ENCODE measurements at regions not wholly inside any gene's neighbourhood (a gene's known extent, or its start where the extent isn't known, plus 50 kb on each side); places are given as distances from the start of the nearest gene placed in this dataset.

- no peak overlapping the region for H3K4me3 ChIP-seq (ENCODE audit: low read depth in 1 of 2, low read length in 2 of 2)
- H3K79me2 ChIP-seq (ENCODE audit: insufficient read depth, low read length) = no peaks in the 10 kb centered on the region
- H3K27ac ChIP-seq (ENCODE audit: low read length) = no peak overlapping the region
- no peak for DNase-seq
- no peak overlapping the region for H3K4me2 ChIP-seq (ENCODE audit: insufficient read depth, low read length)
- no peaks in the 10 kb centered on the region for H4K20me1 ChIP-seq (ENCODE audit: insufficient read depth, low read length)
- TF ChIP-seq, protein P1, sequence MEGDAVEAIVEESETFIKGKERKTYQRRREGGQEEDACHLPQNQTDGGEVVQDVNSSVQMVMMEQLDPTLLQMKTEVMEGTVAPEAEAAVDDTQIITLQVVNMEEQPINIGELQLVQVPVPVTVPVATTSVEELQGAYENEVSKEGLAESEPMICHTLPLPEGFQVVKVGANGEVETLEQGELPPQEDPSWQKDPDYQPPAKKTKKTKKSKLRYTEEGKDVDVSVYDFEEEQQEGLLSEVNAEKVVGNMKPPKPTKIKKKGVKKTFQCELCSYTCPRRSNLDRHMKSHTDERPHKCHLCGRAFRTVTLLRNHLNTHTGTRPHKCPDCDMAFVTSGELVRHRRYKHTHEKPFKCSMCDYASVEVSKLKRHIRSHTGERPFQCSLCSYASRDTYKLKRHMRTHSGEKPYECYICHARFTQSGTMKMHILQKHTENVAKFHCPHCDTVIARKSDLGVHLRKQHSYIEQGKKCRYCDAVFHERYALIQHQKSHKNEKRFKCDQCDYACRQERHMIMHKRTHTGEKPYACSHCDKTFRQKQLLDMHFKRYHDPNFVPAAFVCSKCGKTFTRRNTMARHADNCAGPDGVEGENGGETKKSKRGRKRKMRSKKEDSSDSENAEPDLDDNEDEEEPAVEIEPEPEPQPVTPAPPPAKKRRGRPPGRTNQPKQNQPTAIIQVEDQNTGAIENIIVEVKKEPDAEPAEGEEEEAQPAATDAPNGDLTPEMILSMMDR (IDR thresholded peaks at IDR 0.05; ENCODE audit: borderline replicate concordance, extremely low read depth, low read length, poor library complexity, severe bottlenecking) = no peak
- no peak for TF ChIP-seq EZH2 (IDR thresholded peaks at IDR 0.05; ENCODE audit: borderline replicate concordance, low read depth, low read length, severe bottlenecking)
- H3K4me1 ChIP-seq (ENCODE audit: insufficient read depth, low read length) = peaks cover 1% of the 10 kb centered on the region; the same call in 1 of the 2 replicates
- H3K9ac ChIP-seq (ENCODE audit: low read depth, low read length) = no peak overlapping the region
- H2AFZ ChIP-seq (ENCODE audit: low read depth, low read length) = no peak overlapping the region
- ATAC-seq (ENCODE audit: insufficient read depth, low read depth) = no peak
- no peaks in the 10 kb centered on the region for H3K27me3 ChIP-seq (ENCODE audit: insufficient read depth, low read length, poor library complexity)
- H3K9me3 ChIP-seq (ENCODE audit: insufficient read depth, low read length, severe bottlenecking) = no peaks in the 10 kb centered on the region
- no peaks in the 10 kb centered on the region for H3K36me3 ChIP-seq (ENCODE audit: insufficient read depth, low read length)
These were observed 198.0 kb upstream of the MKI67 start for GRCh38 chr10:128324058-128324827.

- no peak for DNase-seq
These were observed 199.6 kb upstream of the MKI67 start for GRCh38 chr10:128325788-128326187.

GRCh38 chr10:128326251-128326650, 200.0 kb upstream of the MKI67 start:
- no peaks in the 10 kb centered on the region for H3K27me3 ChIP-seq (ENCODE audit: insufficient read depth, low read length, poor library complexity)
- DNase-seq (no peak), ATAC-seq (ENCODE audit: insufficient read depth, low read depth) (no peak)
- H3K79me2 ChIP-seq (ENCODE audit: insufficient read depth, low read length) = no peaks in the 10 kb centered on the region
- H3K4me1 ChIP-seq (ENCODE audit: insufficient read depth, low read length) = no peaks in the 10 kb centered on the region
- no peak for TF ChIP-seq EZH2 (IDR thresholded peaks at IDR 0.05; ENCODE audit: borderline replicate concordance, low read depth, low read length, severe bottlenecking)
- TF ChIP-seq, protein P1 (IDR thresholded peaks at IDR 0.05; ENCODE audit: borderline replicate concordance, extremely low read depth, low read length, poor library complexity, severe bottlenecking) = no peak
- H3K36me3 ChIP-seq (ENCODE audit: insufficient read depth, low read length) = no peaks in the 10 kb centered on the region
- H3K9me3 ChIP-seq (ENCODE audit: insufficient read depth, low read length, severe bottlenecking) = no peaks in the 10 kb centered on the region
- no peak overlapping the region for H2AFZ ChIP-seq (ENCODE audit: low read depth, low read length)
- no peak overlapping the region for H3K27ac ChIP-seq (ENCODE audit: low read length)
- no peak overlapping the region for H3K9ac ChIP-seq (ENCODE audit: low read depth, low read length)
- H3K4me3 ChIP-seq (ENCODE audit: low read depth in 1 of 2, low read length in 2 of 2) = no peak overlapping the region
- no peaks in the 10 kb centered on the region for H4K20me1 ChIP-seq (ENCODE audit: insufficient read depth, low read length)
- H3K4me2 ChIP-seq (ENCODE audit: insufficient read depth, low read length) = no peak overlapping the region

More at GRCh38 chr10:128325788-128326187, 199.6 kb upstream of the MKI67 start:
- no peak for ATAC-seq (ENCODE audit: insufficient read depth, low read depth)
- Histone ChIP-seq H3K27ac (ENCODE audit: low read length) (no peak overlapping the region), H3K9ac (ENCODE audit: low read depth, low read length) (no peak overlapping the region), H3K27me3 (ENCODE audit: insufficient read depth, low read length, poor library complexity) (no peaks in the 10 kb centered on the region), H3K36me3 (ENCODE audit: insufficient read depth, low read length) (no peaks in the 10 kb centered on the region), H2AFZ (ENCODE audit: low read depth, low read length) (no peak overlapping the region), H3K9me3 (ENCODE audit: insufficient read depth, low read length, severe bottlenecking) (no peaks in the 10 kb centered on the region), H3K79me2 (ENCODE audit: insufficient read depth, low read length) (no peaks in the 10 kb centered on the region), H4K20me1 (ENCODE audit: insufficient read depth, low read length) (no peaks in the 10 kb centered on the region), H3K4me3 (ENCODE audit: low read depth in 1 of 2, low read length in 2 of 2) (no peak overlapping the region), H3K4me2 (ENCODE audit: insufficient read depth, low read length) (no peak overlapping the region), H3K4me1 (ENCODE audit: insufficient read depth, low read length) (no peaks in the 10 kb centered on the region)
- TF ChIP-seq EZH2 (IDR thresholded peaks at IDR 0.05; ENCODE audit: borderline replicate concordance, low read depth, low read length, severe bottlenecking) = no peak

DNA sequence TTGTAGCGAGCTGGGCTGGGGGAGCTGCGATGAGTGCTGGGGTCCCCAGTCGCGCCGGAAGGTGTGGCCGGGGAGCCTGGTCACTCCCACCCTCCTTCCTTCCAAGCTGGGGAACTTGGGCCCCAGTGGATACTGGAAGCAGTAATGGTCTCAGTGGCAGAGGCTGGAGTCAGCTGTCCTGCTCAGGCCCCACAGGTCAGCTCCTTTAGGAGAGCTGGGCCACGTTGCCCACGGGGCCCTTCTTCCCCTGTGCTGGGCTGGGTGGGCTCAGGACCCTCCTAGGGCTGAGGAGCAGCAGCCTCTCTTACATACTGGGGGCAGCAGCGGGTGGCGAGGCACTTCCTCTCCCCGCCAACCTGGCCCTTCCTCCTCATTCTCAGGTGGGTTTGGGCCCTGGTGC, 200.6 kb upstream of the MKI67 start:
- Histone ChIP-seq H3K4me3 (ENCODE audit: low read depth in 1 of 2, low read length in 2 of 2) (no peak overlapping the region), H3K27me3 (ENCODE audit: insufficient read depth, low read length, poor library complexity) (no peaks in the 10 kb centered on the region), H2AFZ (ENCODE audit: low read depth, low read length) (no peak overlapping the region), H3K9ac (ENCODE audit: low read depth, low read length) (no peak overlapping the region), H4K20me1 (ENCODE audit: insufficient read depth, low read length) (no peaks in the 10 kb centered on the region), H3K9me3 (ENCODE audit: insufficient read depth, low read length, severe bottlenecking) (no peaks in the 10 kb centered on the region), H3K36me3 (ENCODE audit: insufficient read depth, low read length) (no peaks in the 10 kb centered on the region), H3K79me2 (ENCODE audit: insufficient read depth, low read length) (no peaks in the 10 kb centered on the region), H3K4me2 (ENCODE audit: insufficient read depth, low read length) (no peak overlapping the region), H3K4me1 (ENCODE audit: insufficient read depth, low read length) (no peaks in the 10 kb centered on the region), H3K27ac (ENCODE audit: low read length) (no peak overlapping the region)
- TF ChIP-seq, protein P1 (IDR thresholded peaks at IDR 0.05; ENCODE audit: borderline replicate concordance, extremely low read depth, low read length, poor library complexity, severe bottlenecking) = no peak
- TF ChIP-seq EZH2 (IDR thresholded peaks at IDR 0.05; ENCODE audit: borderline replicate concordance, low read depth, low read length, severe bottlenecking) = no peak
- no peak for DNase-seq
- ATAC-seq (ENCODE audit: insufficient read depth, low read depth) = no peak
